HG03280 (cell line): ENCODE measurements at regions not wholly inside any gene's neighbourhood (a gene's known extent, or its start where the extent isn't known, plus 50 kb on each side); places are given as distances from the start of the nearest gene placed in this dataset.
"Not testable (repeated sequence)": the region's sequence is repeated elsewhere in the genome, so short reads cannot be mapped to it uniquely, and the experiment has no call there.

Source experiments
- ATAC-seq: cut with Tn5 transposase; IDR thresholded peaks from one replicate; pipeline ENCODE4 v1.9.1; 2021; ENCODE audit warnings: mild to moderate bottlenecking, moderate library complexity; ENCODE audit not compliant: unreplicated experiment

GRCh38 chr14:53751650-53752049 is 205.0 kb downstream of the BMP4 start:
- ATAC-seq, result no peak

DNA sequence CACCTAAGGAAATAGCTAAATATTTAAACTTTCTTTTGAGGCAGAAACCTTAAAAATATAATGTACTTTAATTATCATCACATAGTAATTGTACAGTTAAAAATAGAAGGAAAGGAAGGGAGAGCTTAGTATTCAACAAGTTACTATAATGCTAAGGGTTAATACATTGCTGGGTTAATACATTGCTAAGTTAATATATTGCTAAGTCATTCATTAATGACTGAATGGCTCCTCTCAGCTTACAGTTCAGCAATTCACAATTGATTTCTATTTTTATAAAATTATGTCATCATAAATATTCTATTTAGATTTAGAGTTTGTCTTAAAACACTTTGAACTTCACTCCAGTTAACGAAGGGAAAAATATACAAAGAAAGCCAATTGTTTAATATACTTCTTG is 207.9 kb downstream of the BMP4 start:
- ATAC-seq, result no peak

DNA sequence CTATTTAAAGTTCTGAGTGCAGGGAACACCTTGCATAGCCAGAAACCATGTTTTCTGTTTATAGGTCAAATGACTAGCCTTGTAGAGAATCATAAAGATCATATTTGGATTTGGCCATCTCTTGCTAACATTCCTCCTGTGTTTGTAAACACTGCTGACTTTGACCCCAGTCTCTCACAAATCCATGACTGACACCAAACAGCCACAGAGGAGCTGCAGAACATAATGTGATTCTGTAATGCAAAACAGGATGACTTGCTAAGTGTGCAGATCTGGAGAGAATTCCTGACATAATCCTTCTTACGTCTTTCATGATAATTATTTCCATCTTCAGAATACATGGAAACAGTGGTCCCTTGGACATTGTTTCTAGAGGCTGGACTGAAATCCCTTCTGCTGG is 211.8 kb downstream of the BMP4 start:
- ATAC-seq, result no peak

DNA sequence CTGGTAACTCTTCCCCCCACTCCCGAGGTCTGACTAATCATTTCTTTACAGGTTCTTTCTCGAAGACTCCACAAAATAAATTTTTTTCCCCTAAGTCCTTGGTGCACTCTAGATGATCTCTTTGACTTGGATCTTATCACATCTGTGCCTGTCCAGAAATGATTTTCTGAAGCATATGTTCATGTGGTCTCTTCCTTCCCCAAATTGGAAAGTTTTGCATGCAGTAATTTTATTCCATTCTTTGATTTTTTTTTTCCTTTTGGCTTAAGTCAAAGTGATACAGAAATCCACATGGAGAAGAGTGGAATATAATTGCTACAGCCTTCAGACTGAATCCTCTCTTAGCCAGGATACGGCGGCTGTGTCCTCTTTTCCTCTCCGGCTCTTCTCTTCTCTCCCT is 213.3 kb downstream of the BMP4 start:
- ATAC-seq, result no peak

DNA sequence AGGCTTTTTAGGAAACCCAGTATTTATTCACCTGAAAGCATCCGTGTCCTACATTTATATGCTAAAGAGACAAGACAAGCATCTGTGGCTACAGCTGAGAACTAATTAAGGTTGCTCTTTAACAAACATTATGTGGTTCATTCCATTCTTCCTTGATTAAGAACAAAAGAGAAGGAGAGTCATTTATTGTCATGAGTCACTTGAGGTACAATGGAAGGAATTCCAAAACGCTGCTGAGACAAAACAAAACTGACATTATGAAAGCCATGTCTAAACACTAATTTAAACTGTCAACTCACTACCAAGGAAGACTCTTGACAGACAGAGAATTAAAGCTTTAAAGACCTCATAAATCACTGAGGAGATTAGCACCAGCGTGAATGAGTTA is 214.4 kb downstream of the BMP4 start:
- ATAC-seq, result no peak

DNA sequence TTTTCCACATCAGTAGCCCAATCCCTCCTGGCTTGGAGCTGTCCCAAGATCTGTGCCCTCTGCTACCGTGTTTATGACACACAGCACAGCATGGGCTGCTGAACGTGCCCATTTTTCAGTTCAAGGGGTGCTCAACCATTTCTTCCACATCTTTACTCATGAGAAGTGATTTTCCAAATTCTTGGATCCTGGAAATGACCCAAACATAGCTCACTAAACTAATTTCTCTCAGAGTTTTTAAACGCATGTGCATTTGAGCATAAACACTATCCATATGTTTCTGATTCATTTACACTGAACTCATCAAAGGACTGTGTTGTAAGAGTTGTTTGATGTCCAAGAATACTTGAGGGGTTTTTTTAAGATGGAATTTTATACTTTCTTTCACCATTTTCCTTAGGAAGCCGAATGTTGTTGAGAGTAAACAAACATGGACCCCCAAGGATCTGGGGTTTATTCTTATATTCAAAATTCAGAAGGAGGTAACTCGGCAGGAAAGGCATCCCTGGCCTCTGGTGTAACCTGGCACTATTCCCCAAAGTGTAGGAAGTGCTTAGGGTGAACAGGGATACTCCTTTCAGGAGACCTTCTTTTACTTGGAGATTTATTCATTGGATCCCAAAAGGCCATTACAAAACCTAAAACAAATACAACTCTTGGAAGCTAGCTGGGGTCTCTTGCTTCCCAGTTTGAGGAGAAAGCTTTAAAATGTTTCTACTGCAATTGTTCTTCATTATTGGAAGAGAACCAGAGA is 215.0 kb downstream of the BMP4 start:
- ATAC-seq, result no peak

- no peak for ATAC-seq
These were observed 216.1 kb downstream of the BMP4 start for GRCh38 chr14:53740570-53740969.

- ATAC-seq, result no peak
These were observed 220.7 kb downstream of the BMP4 start for GRCh38 chr14:53735916-53736315.

GRCh38 chr14:53723221-53723620 is 233.4 kb downstream of the BMP4 start:
- ATAC-seq, result no peak

GRCh38 chr14:53719536-53719935 is 237.1 kb downstream of the BMP4 start:
- no peak for ATAC-seq

DNA sequence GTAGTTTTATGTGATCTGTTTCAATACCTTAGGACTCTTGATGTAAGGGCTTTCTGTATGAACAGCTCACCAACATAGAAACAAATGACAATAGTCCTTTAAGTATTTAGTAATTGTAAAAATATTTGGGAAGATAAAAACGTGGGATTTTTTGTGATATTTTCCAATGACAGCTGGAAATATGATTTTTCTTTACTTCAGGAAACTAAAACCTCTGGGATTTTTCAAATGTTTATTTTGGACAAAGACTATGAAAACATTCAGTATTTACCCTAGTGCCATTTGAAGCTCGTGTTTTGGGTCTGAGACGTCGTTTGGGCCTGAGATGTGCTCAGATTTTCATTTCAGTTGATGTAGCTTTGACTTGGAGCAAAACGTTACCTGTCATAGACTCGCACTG is 240.0 kb downstream of the BMP4 start:
- ATAC-seq, result no peak

DNA sequence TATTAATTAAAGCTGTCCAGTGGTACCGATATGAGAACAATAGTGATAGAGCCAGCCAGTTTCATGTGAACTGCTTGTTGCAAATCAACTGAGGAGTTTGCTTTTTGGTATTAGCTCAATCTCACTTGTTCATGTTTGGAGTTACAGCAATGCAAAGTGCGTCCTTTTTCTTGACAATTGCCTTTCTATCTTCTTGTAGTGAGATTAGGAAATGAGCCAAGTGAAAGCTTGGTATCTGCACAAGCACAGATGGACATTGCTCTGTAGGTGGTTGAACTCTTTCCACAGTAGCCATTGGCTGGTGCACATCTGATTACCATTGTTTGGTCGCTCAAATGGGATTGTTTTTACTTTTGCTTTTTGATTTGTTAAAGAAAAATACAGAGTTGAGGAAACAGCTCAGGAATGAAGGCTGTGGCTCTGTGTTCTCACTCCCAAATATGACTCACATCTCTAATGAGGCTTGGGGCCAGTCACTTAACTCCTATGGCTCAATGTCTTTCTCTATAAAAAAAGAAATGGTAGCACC is 241.4 kb downstream of the BMP4 start:
- no peak for ATAC-seq

DNA sequence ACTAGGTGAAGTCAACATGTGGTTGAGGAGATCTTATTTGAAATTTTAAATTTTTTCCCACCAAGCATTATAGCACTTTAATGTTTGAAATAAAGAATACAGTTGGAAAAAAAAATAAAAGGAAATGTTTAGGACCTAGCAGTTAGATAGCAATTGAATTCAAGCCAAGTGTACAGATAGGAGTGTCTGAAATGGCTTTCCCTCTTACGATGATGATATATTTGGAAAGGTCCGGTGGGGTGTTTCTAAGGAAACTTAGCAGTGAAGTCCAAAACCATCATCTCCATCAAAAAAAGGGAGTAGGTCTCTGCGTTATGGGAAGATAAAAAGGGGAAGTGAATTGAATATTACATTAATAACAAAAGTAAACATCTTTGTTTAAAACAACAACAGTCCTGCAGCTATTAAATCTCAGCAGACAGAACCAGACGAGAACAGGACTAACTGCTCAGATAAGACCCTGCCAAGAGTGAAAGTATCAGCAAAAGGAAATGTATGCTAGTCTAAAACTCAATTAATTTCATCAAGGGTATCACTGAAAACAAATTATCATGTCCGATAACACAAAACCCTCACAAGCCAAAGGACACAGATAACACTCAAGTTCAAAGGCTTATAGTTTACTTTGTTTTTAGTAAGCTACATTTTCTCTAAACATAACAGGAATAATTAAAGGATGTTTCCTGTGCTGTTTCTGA is 242.0 kb downstream of the BMP4 start:
- ATAC-seq, result no peak

DNA sequence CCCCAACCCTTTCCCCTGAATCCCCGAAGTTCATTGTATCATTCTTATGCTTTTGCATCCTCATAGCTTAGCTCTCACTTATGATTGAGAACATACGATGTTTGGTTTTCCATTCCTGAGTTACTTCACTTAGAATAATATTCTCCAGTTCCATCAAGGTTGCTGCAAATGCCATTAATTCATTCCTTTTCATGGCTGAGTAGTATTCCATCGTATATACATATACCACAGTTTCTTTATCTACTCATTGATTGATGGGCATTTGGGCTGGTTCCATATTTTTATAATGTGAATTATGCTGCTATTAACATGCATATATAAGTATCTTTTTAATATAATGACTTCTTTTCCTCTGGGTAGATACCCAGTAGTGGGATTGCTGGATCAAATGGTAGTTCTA is 243.7 kb downstream of the BMP4 start:
- not testable (repeated sequence) for ATAC-seq

- no peak for ATAC-seq
These were observed 245.4 kb downstream of the BMP4 start for GRCh38 chr14:53711205-53711604.

DNA sequence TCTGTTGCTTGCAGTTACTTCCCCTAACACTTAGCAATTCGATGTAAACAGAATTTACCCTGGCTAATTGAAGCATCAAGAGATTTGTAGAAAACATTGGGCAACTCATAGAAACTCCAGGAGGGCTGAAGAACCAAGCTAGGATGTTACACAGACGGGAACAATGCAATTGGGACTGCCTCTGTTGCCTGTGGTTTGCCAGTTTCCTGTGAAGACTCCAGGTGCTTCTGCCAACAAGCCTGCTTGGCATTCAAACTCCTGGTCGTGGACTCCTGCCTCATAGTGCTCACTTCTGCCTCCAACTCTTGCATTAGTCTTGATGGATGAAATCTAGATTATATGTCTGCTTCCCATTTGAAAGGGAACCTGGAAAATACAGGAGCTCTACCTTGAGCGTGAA is 246.0 kb downstream of the BMP4 start:
- no peak for ATAC-seq

DNA sequence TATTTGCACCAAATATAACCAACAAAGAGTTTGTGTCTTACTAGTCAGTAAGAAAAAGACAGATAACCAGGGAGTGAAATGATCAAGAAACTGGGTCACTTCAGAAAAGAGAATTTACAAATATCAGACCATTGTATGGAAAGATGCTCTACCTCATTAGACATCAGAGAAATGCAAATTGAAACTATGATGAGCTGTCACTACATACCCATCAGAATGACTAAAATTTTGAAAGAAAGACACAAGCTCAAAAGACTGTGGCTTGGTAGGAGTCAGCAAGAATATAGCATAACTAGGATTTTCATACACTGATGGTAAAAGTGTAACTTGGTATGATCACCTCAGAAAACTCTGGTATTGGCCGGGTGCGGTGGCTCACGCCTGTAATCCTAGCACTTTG is 247.2 kb downstream of the BMP4 start:
- no peak for ATAC-seq

DNA sequence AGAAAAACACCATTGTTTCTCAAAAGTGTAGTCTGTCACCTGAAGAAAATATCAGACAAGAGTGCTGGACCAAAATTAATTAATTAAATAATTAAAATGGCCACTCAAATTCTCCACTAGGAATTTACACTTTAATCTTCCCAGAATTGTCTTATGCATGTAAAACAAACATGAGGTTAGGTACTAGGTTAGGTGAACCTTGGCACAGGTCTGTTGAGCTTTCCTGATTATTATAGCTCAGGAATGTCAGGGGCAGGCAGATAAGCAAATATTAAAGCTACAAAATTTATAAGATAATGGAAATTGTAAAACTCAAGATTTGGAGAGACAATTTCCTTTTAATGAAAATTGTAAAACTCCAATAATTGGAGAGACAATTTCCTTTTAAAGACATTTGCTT is 253.2 kb downstream of the BMP4 start:
- no peak for ATAC-seq

- ATAC-seq, result no peak
These were observed 255.3 kb downstream of the BMP4 start for GRCh38 chr14:53701108-53701875.

DNA sequence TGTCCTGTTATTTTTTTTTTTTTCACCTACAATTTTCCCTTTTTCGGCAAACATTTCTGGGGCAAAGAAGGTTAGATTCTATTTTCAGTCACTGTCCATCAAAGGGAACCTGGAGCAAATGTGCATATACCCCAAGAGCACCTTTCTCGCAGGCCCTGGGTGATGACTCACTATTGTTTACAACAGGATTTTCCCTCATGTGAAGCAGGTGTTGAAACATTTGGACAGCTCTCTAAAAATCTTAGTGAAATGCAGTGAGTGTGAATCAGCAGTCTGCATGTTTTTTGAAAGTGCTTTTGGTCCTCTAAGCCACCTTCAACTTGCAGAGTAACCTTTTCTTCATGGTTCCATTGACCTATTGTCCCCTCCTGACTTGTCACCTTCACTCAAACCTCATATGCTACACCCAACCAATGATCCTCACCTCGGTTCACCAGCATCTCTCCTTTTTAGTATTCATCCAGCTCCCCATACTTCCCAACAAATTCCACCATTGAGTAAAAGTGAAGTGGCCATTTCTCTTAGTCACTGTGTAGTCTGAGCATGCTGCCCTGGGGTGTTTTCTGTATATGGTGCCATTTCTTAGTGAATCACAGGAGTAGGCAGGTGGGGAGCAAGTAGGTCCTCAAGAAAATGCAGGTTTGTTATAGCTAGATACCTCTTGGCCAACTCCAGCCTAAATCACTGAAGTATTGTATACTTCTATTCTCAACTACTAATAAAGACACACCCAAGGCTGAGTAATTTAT is 260.2 kb downstream of the BMP4 start:
- no peak for ATAC-seq

DNA sequence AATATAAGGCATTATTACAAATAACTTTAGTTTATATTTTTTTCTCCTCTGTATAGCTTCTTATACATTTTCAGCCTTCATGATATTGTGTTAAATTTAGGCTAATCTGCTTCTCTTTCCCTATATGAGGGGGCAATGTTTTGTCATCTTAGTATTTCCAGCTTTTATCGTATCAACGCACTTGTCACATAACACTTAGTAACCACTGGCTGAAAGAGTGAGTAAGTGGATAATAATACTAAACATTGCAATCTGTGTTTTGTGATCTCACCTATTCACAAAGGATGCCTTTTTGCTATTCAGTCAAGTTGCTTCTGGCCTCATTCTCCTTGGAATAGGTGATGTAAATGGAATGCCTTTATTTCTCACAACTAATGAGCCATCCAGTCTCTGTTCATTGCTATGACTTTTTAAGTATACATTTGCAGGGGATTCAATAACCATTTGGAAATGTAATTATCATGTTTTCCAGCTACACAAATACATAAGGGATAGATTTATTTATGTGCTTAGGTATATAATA is 260.9 kb downstream of the BMP4 start:
- ATAC-seq, result no peak
